SH-SY5Y (cell line): ENCODE measurements at regions not wholly inside any gene's neighbourhood (a gene's known extent, or its start where the extent isn't known, plus 50 kb on each side); places are given as distances from the start of the nearest gene placed in this dataset.

Experiments used
- GATA2 ChIP-seq: IDR thresholded peaks from 2 replicates; pipeline ENCODE4 v1.6.1; 2011; ENCODE audit warnings: mild to moderate bottlenecking, low read depth, low read length
- GATA3 ChIP-seq: IDR thresholded peaks from 2 replicates; pipeline ENCODE4 v1.6.1; 2011; ENCODE audit warnings: low read depth, mild to moderate bottlenecking, low read length, moderate library complexity

GRCh38 chr16:6618874-6619273 lies 713.8 kb upstream of the RBFOX1 start:
- no peak for TF ChIP-seq GATA3
- no peak for TF ChIP-seq GATA2
